Daoy (cell line): ENCODE measurements at regions not wholly inside any gene's neighbourhood (a gene's known extent, or its start where the extent isn't known, plus 50 kb on each side); places are given as distances from the start of the nearest gene placed in this dataset.
"Not testable (repeated sequence)": the region's sequence is repeated elsewhere in the genome, so short reads cannot be mapped to it uniquely, and the experiment has no call there.

Experiments
- DNase-seq: peaks from one replicate; pipeline ENCODE4 v3.0.0-alpha.2; 2015; ENCODE audit warnings: low read depth

- DNase-seq: no peak
Measured at GRCh38 chr13:73520566-73521289, 461.9 kb downstream of the KLF5 start.

DNA sequence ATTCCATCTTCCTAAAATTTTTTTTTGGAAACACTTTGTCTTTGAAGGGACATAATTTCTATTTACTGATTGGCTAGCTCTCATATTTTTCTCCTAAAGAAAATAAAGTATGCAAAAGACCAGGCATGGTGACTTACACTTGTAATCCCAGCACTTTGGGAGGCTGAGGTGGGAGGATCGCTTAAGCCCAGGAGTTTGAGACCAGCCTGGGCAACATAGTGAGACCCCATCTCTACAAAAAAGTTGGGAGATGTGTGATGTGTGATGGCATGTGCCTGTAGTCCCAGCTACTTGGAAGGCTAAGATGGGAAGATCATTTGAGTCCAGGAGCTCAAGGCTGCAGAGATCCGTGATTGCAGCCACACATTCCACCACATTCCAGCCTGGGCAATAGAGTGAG lies 461.3 kb downstream of the KLF5 start:
- not testable (repeated sequence) for DNase-seq

GRCh38 chr13:73519396-73520116 lies 460.8 kb downstream of the KLF5 start:
- DNase-seq: no peak

DNA sequence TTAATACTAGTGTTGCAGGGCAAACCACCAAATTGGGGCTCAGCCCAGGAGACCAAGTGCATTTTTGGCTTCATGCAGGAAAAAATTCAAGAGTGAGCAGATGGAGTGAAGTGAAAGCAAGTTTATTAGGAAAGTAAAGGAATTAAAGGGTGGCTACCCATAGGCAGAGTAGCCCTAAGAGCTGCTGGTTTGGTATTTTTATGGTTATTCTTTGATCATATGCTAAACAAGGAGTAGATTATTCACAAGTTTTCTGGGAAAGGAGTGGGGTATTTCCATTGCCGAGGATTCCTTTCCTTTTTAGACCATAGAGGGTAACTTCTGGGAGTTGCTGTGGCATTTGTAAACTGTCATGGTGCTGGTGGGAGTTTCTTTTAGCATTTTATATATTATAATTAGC lies 459.0 kb downstream of the KLF5 start:
- DNase-seq: no peak

DNA sequence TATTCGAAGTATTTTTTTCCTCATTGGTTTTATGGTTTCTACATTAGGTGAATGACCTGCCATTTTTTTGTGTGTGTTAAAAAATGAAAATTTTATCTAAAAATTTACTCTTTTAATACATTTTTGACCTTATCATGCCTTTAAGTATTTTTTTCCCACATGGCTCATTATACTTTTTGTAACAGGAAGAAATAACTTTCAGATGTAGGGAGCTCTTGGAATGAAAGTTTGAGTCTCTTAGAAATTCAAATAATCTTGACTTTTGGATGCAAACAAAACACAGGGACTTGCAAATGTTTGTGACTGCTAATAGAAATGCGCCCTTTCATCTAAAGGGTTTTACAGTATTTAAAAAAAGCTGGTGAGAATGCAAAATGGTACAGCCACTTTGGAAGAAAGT lies 457.9 kb downstream of the KLF5 start:
- DNase-seq: no peak

DNA sequence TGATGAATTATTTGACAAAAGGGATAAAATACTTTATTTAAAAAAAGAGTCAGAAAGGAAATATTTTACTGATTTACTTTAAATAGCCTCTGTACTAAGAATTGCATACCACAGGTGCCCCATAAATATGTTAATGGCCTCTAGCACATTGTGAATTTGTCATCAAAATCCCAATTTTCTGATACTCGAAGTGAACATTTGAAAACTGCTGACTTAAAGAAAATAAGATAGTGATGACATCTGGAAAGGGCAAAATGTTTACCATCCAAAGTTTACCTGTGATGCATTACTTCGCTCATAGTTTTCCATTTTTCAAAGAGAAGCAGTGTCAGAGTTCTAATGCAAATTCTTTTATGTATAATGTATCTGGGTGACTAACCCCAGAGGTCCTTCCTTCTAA lies 455.4 kb downstream of the KLF5 start:
- no peak for DNase-seq

GRCh38 chr13:73513751-73514150 lies 454.9 kb downstream of the KLF5 start:
- no peak for DNase-seq

GRCh38 chr13:73508841-73509240 lies 450.0 kb downstream of the KLF5 start:
- no peak for DNase-seq

DNA sequence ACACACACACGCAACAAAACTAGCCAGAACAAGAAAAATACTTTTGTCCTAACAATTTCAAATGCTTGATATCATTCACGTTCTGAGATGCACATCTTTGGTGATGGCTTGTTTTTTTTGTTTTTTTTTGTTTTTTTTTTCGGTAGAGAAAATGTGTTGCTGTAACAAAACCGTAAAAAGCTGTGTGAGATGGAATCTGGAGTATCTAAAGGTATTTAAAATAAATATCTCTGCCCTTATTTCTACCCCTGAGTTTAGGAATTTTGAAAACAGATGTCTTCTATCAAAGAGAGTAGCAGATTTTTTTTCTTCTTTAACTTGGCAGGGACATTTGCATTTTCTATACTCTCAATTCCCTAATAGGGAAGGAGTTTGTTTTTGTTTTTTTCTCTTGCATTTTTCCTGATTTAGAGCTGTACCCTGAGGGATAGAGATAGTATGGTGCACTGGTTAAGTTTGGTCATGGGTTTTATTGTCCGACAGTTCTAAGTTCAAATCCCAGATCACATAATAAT lies 446.6 kb downstream of the KLF5 start:
- no peak for DNase-seq

DNA sequence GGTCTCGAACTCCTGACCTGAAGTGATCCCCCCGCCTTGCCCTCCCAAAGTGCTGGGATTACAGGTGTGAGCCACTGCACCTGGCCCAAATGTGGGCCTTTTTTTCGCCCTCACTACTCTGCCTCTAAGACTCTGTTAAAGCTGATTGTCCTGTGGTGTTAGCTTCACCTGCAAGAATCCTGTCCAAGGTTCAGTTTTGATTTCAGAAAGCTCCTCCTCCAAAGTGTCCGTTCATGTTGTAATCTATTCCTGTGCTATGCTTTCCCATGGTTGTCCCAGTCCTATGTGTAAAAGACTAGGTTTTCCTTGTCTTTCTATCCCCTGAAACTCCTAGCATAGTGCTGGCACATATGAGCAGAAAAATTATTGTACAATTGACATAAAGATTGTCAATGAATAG lies 440.9 kb downstream of the KLF5 start:
- DNase-seq: no peak

GRCh38 chr13:73497430-73497829 lies 438.6 kb downstream of the KLF5 start:
- DNase-seq: no peak

GRCh38 chr13:73496711-73497110 lies 437.9 kb downstream of the KLF5 start:
- DNase-seq: no peak

DNA sequence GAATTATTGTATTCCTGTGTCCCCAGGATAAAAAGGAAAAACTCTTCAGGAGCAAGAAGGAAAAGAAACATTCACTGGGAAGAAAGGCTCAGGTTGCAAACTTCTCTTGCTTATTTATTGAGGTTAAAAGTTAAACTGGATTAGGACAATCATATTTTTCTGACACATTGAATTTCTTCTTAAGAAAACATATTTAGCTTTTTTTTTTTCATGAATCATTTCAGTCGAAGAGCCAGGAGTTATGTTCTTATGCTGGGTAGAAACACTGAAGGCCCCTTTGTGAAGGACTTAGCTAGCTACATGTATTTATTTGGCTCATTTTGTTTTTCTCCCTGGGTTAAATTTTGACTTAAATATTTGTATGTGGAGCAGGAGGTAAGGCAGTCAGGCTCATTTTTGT lies 434.0 kb downstream of the KLF5 start:
- DNase-seq: no peak

GRCh38 chr13:73482556-73482955 lies 423.8 kb downstream of the KLF5 start:
- no peak for DNase-seq

DNA sequence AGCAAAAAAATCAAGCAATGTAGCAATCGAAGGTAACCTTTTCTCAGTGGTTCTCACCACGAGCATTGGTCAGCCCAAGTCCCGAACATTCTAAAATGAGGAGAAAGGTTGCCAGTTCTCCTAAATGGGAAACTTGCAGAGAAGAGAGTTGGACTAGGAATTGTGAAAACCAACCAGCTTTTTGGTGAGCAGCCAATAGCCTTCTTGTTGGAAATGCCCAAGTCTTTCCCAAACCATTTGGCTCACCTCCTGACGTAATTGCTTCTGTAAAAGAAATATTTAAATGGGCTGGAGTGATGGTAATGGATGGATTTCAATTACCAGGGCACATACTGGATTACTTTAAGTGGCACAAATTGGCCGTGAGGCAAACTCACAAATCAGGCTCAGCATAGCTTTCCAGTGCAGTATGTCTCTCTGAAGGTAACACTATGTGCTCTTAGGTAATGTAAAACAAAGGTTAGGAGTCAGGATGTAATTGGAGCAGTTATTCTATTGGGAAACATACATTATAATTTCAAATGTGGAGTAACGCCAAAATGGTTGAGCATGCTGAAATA lies 423.2 kb downstream of the KLF5 start:
- no peak for DNase-seq

- DNase-seq: no peak
Measured at GRCh38 chr13:73480779-73481559, 422.2 kb downstream of the KLF5 start.

- no peak for DNase-seq
Measured at GRCh38 chr13:73479856-73480255, 421.1 kb downstream of the KLF5 start.

DNA sequence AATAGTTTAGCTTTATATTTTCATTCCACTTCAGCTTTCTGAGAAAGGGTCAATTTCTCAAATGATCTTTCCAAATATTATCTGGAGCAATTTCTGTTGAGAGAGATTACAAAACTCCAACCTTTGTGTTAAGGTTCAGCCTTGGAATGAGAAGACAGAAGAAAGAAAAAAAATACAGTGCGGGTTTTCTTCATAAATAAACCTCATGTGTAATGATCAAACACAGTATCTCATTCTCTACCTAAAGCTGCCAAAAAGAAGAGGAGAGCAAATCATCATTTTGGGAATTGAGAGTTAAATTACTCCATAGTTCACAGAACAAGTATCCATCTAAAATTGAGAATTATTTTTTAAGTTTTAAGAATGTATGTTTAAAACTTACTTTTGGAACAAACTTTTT lies 420.5 kb downstream of the KLF5 start:
- DNase-seq: no peak

DNA sequence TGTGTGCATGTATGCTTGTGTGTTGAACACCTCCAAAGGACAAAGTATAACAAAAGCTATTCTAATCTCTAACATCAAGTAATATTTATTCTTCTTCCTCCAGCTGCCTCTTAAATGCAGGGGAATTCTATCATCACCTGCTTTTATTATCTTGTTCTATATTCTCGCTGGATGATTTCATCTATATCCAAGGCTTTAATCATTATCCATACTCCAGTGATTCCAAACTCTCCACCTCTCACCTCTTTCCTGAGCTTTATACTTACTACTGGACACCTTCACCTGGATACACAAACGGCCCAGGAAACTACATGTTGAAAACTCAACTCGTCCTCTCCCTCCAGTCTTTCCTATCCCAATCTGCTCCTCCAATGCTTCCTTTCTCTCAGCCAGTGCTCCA lies 418.6 kb downstream of the KLF5 start:
- no peak for DNase-seq

DNA sequence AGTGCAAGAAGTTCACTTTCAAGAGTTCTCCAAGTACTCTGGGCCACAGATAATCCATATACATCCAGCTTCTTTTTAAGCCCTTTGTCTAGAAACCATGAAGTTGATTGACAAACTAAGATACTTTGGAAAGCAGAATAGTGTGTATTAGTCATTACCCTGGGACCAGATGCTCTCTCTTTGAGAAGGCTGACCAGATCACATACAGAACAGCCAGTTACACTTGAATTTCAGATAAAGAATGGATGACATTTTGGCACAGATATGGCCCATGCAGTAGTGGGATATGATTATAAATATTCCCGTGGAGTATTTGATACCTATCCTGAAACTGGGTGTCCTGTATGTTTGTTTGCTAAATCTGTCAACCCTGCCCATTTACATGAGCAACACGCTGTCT lies 414.2 kb downstream of the KLF5 start:
- no peak for DNase-seq

DNA sequence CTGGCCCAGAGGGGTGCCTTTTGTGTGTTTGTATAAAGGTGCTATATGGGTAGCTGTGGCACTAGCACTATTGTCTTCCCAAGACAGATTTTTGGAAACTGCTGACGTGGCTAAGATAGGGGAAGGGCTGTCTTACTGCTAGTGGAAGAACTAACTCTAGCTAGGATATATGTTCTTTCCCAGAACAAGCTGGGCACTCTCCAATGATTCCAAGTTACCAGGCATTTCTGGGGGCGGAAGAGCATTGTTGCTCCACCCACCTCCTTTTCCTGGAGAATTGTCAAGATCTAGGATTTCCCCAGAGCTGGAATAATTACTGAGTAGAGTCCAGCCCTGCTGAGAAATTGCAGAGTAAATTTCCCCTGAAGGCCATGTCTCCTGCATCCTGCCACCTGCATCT lies 408.3 kb downstream of the KLF5 start:
- DNase-seq: no peak

DNA sequence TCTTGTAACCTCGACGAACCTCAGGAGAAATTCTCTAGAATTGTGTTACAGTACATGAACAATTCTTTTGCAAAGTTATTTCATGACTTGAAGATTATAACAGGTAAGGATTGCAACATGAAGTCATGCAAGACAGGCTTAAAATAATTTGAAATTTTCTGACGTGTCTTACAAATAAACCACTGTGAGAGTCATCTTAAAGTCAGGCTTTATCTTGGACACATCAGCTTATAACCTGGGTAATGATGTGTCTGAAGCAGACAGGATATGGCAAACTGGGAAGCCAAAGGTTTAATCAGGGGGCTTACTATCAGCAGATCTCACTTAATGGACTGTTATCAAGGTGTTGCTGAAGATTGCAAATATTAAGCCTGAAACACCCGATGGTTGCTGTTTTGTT lies 407.8 kb downstream of the KLF5 start:
- no peak for DNase-seq
